AG09319 (cell line): ENCODE measurements at regions not wholly inside any gene's neighbourhood (a gene's known extent, or its start where the extent isn't known, plus 50 kb on each side); places are given as distances from the start of the nearest gene placed in this dataset.

ENCODE experiments used
- DNase-seq: peaks from one replicate; pipeline ENCODE4 v3.0.0-alpha.2; 2010; ENCODE audit warnings: low read depth; ENCODE audit errors: extremely low read depth
- CTCF ChIP-seq: IDR thresholded peaks from 2 replicates; pipeline ENCODE4 v1.5.1; 2011; ENCODE audit warnings: low read depth, mild to moderate bottlenecking, inconsistent platforms, low read length, moderate library complexity

- no peak for TF ChIP-seq CTCF
- DNase-seq, result no peak
Measured at GRCh38 chr6:40887792-40888340, 151.2 kb downstream of the UNC5CL start.

- no peak for DNase-seq
- TF ChIP-seq CTCF, result no peak
Measured at GRCh38 chr6:40887079-40887791, 151.8 kb downstream of the UNC5CL start.

- TF ChIP-seq CTCF, result no peak
- DNase-seq, result no peak
Measured at GRCh38 chr6:40885139-40885774, 153.8 kb downstream of the UNC5CL start.

GRCh38 chr6:40882323-40882997 is 156.6 kb downstream of the UNC5CL start:
- no peak for DNase-seq

GRCh38 chr6:40881501-40881900 is 157.5 kb downstream of the UNC5CL start:
- DNase-seq, result no peak
- TF ChIP-seq CTCF, result no peak

More at GRCh38 chr6:40882323-40882997, 156.6 kb downstream of the UNC5CL start:
- no peak for TF ChIP-seq CTCF

GRCh38 chr6:40880906-40881305 is 158.1 kb downstream of the UNC5CL start:
- no peak for DNase-seq
- no peak for TF ChIP-seq CTCF

GRCh38 chr6:40879169-40879568 is 159.9 kb downstream of the UNC5CL start:
- no peak for TF ChIP-seq CTCF
- DNase-seq, result no peak
